Common myeloid progenitor, CD34-positive (primary cell): ENCODE measurements at regions not wholly inside any gene's neighbourhood (a gene's known extent, or its start where the extent isn't known, plus 50 kb on each side); places are given as distances from the start of the nearest gene placed in this dataset.

ENCODE experiments used
- CTCF ChIA-PET: fragments of 350-600 bp; sonication (Branson Sonifier 250); formaldehyde crosslinking; loops from one replicate; lab custom pipeline; 2021; ENCODE audit warnings: antibody characterized with exemption; lab: Charles Lee
- POLR2A ChIA-PET: fragments of 350-600 bp; sonication (Branson Sonifier 250); formaldehyde crosslinking; loops from one replicate; lab custom pipeline; 2021; ENCODE audit warnings: antibody characterized with exemption; lab: Charles Lee
- DNase-seq, 3 donors: peaks; one replicate each; pipeline versions ENCODE4 v3.0.0 to v3.0.0-alpha.2; 2013
- H3K27ac ChIP-seq, 2 experiments: 1 replicate in 1 of 2; 2 replicates in 1 of 2; pipeline ENCODE4 v1.7.0; 2013; ENCODE audit warnings: inconsistent platforms in 2 of 2, low read length in 2 of 2, mild to moderate bottlenecking in 2 of 2, low read depth in 1 of 2, moderate library complexity in 1 of 2; ENCODE audit not compliant: severe bottlenecking in 2 of 2, insufficient read depth in 1 of 2, poor library complexity in 1 of 2
- H3K27me3 ChIP-seq, 5 experiments: replicated peaks in 2 of 5; 1 replicate in 3 of 5; 2 replicates in 2 of 5; pipeline versions ENCODE4 v1.6.1 to v1.7.0; 2013; ENCODE audit warnings: low read length in 4 of 5, mild to moderate bottlenecking in 2 of 5, moderate library complexity in 2 of 5, inconsistent platforms in 1 of 5; ENCODE audit not compliant: insufficient read depth in 5 of 5, control insufficient read depth in 4 of 5
- H3K36me3 ChIP-seq, 4 experiments: 1 replicate in 2 of 4; 2 replicates in 2 of 4; pipeline versions ENCODE4 v1.6.1 to v1.7.0; 2013; ENCODE audit warnings: low read length in 3 of 4, control low read depth in 1 of 4, mild to moderate bottlenecking in 1 of 4; ENCODE audit not compliant: control insufficient read depth in 4 of 4, insufficient read depth in 4 of 4
- H3K4me1 ChIP-seq, 4 experiments: 1 replicate in 3 of 4; 2 replicates in 1 of 4; pipeline versions ENCODE4 v1.6.1 to v1.7.1; 2013; ENCODE audit warnings: low read length in 3 of 4, mild to moderate bottlenecking in 3 of 4, control low read depth in 1 of 4, inconsistent platforms in 1 of 4, moderate library complexity in 1 of 4; ENCODE audit not compliant: control insufficient read depth in 4 of 4, insufficient read depth in 4 of 4; ENCODE audit errors: control extremely low read depth in 1 of 4
- H3K4me3 ChIP-seq, 7 experiments: 1 replicate in 4 of 7; 2 replicates in 3 of 7; pipeline versions ENCODE4 v1.5.1 to v1.7.0; 2013; ENCODE audit warnings: mild to moderate bottlenecking in 7 of 7, low read length in 6 of 7, moderate library complexity in 6 of 7, inconsistent platforms in 2 of 7, low read depth in 2 of 7, control low read depth in 1 of 7; ENCODE audit not compliant: insufficient read depth in 4 of 7, control insufficient read depth in 1 of 7; ENCODE audit errors: extremely low read depth in 1 of 7
- H3K9me3 ChIP-seq, 5 experiments: 1 replicate in 4 of 5; 2 replicates in 1 of 5; pipeline versions ENCODE4 v1.6.1 to v1.7.1; 2013; ENCODE audit warnings: low read length in 4 of 5, mild to moderate bottlenecking in 2 of 5, inconsistent platforms in 1 of 5, low read depth in 1 of 5, moderate library complexity in 1 of 5; ENCODE audit not compliant: control insufficient read depth in 4 of 5, insufficient read depth in 2 of 5; ENCODE audit errors: control extremely low read depth in 1 of 5
- WGBS: methylation state at CpG from one replicate; pipeline ENCODE4 v1.1.5; 2013; ENCODE audit not compliant: insufficient coverage; 5-methylcytosine and 5-hydroxymethylcytosine counted together

DNA sequence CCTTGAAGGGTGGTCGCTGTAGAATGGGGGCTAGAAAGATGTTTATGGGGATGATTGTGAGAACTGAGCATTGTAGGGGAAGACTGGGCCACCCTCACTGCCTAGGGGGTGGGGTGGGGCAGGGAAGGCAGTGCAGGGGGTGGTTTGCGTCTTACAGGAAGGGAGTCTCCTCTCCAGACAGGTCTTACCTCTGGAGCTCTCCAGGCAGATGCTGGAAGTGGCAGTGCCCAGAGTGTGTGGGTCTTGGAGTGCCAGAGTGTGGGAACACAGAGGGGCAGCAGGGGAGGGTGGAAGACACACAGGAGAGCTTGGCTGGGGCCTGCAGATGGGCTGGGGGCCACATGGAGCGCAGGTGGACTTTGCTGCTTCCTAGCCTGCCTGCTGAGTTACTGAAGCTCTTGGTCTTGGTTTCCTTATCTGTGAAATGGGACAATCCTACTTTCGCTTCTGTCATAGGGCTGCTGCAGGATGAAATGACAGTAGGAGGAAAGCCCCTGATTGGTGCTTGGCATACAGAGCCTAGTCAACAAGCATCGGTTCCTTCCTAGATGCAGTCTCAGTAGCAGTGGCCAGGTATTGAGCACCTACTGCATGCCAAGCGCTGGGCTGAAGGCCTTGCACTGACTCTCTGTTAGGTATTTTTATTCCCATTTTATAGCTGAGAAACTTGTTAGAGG lies 118.3 kb downstream of the SLC25A47 start:
- Histone ChIP-seq H3K36me3 (no peaks in the 10 kb centered on the region), H3K27ac (no peak overlapping the region), H3K4me1 (peaks cover 0 to 30% (median 14%) of the 10 kb centered on the region in 4 experiments), H3K9me3 (no peaks in the 10 kb centered on the region), H3K27me3 (no peaks in the 10 kb centered on the region), H3K4me3 (no peak overlapping the region)
- 98% methylated on average over 5 of the region's 6 CpGs for WGBS
- no peak for DNase-seq
- POLR2A ChIA-PET, result no interaction called here
- CTCF ChIA-PET, result interaction anchor here (0.6 to 8.0 kb wide), 9 partner anchors 10 to 794 kb away, joined by 3 to 81 read pairs (median 4); no protein-coding TSS in a partner anchor

DNA sequence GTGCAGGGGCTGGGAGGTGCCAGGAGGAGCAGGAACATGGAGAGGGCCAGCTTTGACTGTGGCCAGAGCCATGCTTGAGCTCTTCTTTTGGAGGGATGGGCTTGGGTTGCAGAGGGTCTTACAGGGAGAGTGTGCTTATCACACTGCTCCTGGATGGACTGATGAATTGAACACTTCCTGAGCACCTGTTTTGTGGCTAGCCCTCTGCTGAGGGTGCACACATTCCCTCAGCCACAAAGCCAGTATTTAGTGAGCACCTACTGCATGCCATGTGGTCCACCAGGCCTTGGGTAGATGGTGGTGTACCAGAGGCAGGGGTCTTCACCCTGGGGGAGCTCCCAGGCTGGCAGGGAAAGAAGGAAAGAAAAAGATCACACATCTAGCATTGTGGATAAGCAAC lies 118.9 kb downstream of the SLC25A47 start:
- Histone ChIP-seq H3K27ac (no peak overlapping the region), H3K36me3 (no peaks in the 10 kb centered on the region), H3K4me1 (peaks cover 0 to 31% (median 14%) of the 10 kb centered on the region in 4 experiments), H3K9me3 (no peaks in the 10 kb centered on the region), H3K4me3 (no peak overlapping the region), H3K27me3 (no peaks in the 10 kb centered on the region)
- CTCF ChIA-PET, result interaction anchor here (0.9 to 8.0 kb wide), 4 partner anchors 11 to 793 kb away, joined by 3 to 81 read pairs (median 28); no protein-coding TSS in a partner anchor
- POLR2A ChIA-PET, result no interaction called here
- DNase-seq, result peak in 2 of 3 donors; percentile 25 to 47

DNA sequence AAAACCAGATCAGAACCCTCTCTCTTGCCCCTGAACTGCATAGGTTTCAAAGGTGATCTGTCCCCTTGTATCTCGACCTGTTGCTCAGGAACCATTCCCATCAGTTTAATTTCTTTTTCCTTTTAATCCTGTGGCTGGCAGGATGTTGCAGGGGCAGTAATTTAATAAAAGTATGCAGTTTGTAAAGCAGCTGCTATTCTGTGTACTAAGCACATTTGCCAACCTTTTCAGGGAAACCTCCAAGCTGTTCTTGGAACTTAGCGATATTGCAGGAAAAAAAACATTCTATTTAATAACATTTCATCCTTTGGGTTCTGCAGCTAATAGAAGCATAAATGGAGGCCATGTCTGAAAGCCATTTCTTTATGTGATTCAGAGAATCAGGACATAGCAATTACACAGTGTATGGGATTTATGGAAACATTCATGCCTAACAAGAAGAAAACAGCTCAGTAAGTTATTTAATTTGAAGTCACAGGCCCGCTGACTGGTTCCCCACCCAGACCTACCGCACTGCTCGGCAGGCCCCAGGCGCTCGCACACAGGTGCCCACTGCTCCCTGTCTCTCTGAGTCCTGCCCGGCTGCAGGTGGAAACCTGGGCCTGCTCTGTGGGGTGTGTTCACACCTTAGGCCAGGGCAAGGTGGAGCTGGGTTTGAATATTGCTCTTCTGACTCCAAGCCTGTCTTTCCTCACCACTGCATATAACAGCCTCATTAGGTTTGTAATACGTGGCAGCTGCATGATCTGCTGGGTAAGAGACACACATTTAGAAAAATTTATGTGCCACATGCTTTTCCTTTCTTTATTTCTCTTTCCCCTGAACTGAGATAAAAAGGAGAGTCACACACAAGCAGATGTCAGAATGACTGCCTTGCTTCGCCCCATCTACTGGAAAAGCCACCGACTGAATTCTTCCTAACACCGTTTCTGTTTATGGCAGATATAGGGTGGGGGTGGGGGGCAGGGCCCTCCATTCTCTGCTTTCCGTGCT lies 119.7 kb downstream of the SLC25A47 start:
- no peak overlapping the region for H3K4me3 ChIP-seq
- H3K4me1 ChIP-seq, result peaks cover 0 to 37% (median 14%) of the 10 kb centered on the region in 4 experiments
- H3K27me3 ChIP-seq, result no peaks in the 10 kb centered on the region
- H3K27ac ChIP-seq, result no peak overlapping the region
- ChIA-PET POLR2A (no interaction called here), CTCF (interaction anchor here (1.1 to 8.0 kb wide), 3 partner anchors 27 to 212 kb away, joined by 3 to 81 read pairs (median 53); no protein-coding TSS in a partner anchor)
- no peaks in the 10 kb centered on the region for H3K36me3 ChIP-seq
- H3K9me3 ChIP-seq, result no peaks in the 10 kb centered on the region
- DNase-seq, result no peak
- 83% methylated on average over 1 of the region's 13 CpGs for WGBS

DNA sequence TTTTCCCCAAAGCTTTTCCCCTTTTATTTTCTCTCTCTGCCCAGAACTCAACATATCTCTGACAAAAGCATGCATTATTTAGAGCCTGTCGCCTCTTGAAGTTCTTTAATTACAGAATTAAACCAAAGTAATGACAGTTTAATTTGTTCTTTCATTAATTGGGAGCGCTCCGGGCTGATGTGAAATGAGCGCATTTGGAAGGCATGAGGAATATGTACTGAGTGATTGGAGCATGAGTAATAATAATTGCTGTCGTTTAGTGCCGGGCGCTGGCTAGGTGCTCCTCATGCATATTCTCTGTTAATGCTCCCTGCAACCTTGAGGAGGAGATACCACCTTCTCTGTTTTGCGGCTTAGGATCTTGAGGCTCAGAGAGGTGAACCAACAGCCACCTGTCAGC lies 120.5 kb downstream of the SLC25A47 start:
- H3K4me3 ChIP-seq, result no peak overlapping the region
- H3K27me3 ChIP-seq, result no peaks in the 10 kb centered on the region
- no peaks in the 10 kb centered on the region for H3K9me3 ChIP-seq
- ChIA-PET POLR2A (no interaction called here), CTCF (interaction anchor here (1.1 to 8.0 kb wide), 2 partner anchors 28 to 212 kb away, joined by 3 to 81 read pairs; no protein-coding TSS in a partner anchor)
- peaks cover 0 to 37% (median 14%) of the 10 kb centered on the region in 4 experiments for H3K4me1 ChIP-seq
- no peak for DNase-seq
- no peak overlapping the region for H3K27ac ChIP-seq
- H3K36me3 ChIP-seq, result no peaks in the 10 kb centered on the region
- 100% methylated on average over 7 of the region's 8 CpGs for WGBS

DNA sequence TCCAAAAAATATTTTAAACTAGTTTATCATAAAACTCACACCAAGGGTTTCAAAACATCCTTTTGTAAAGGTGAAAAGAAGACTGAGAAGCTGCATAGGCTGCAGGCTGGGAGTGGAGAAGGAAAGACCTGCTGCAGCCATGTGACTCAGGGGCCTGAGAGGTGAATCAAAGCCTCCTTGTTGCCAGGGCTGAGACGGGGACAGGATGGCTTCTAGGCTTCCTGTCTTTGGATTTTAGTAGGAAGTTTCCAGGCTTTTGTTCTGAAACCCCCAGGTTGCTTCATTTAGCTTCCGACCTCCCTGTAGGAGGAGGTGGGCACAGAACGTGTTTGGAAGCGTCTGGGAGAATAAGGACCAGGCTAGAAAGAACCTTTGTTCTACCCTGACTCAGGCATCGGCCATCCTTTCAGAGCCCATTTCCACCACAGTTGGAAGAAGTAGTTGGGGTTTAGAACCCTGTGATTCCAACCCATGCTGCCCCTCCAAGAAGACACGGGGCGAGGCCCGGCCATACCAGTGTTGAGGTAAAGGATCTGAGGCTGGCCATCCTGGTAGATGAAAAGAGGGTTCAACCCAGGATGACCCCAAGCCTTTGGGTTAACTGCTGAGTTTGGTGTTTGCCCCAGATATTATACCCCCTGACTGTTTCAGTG lies 122.4 kb downstream of the SLC25A47 start:
- H3K9me3 ChIP-seq, result no peaks in the 10 kb centered on the region
- no peak for DNase-seq
- no peaks in the 10 kb centered on the region for H3K36me3 ChIP-seq
- H3K4me1 ChIP-seq, result peaks cover 0 to 29% (median 12%) of the 10 kb centered on the region in 4 experiments
- CTCF ChIA-PET, result interaction anchor here (0.7 to 2.1 kb wide), 3 partner anchors 200 to 212 kb away, joined by 3 to 7 read pairs (median 5); no protein-coding TSS in a partner anchor
- H3K27me3 ChIP-seq, result no peaks in the 10 kb centered on the region
- H3K27ac ChIP-seq, result no peak overlapping the region
- no peak overlapping the region for H3K4me3 ChIP-seq
- POLR2A ChIA-PET, result no interaction called here
- WGBS, result 100% methylated on average over 6 of the region's 8 CpGs

DNA sequence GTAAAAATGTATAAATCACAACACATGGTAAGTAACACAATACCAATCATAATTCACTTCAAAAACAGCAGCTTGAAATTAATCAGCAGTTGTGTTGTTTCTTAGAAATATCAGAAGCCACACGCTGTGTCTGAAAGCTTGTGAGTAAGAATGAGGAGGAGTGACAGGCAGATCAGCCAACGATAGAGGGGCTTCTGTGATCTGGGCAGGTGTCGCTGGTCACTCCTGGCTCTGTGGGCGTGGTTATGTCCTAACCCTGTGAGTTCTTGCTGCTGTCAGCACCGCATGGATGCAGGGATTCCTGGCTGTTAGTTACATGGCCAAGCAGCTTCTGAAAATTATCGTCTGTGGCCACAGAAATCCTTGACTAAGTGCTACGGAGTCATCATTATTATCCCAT lies 123.4 kb downstream of the SLC25A47 start:
- Histone ChIP-seq H3K27ac (no peak overlapping the region), H3K4me3 (no peak overlapping the region), H3K36me3 (no peaks in the 10 kb centered on the region), H3K9me3 (no peaks in the 10 kb centered on the region), H3K27me3 (no peaks in the 10 kb centered on the region), H3K4me1 (peaks cover 0 to 20% (median 4%) of the 10 kb centered on the region in 4 experiments)
- ChIA-PET POLR2A (no interaction called here), CTCF (interaction anchor here (1.0 to 1.1 kb wide), 2 partner anchors 11 to 199 kb away, joined by 3 to 5 read pairs; no protein-coding TSS in a partner anchor)
- DNase-seq, result no peak
- 98% methylated on average over 6 of the region's 7 CpGs for WGBS
